GM20431 (cell line): ENCODE measurements at regions not wholly inside any gene's neighbourhood (a gene's known extent, or its start where the extent isn't known, plus 50 kb on each side); places are given as distances from the start of the nearest gene placed in this dataset.

Source experiments
- in situ Hi-C: fragments of 300-500 bp; cut with MseI, MboI; formaldehyde crosslinking; loops from one replicate; pipeline ENCODE4 v1.15.0; 2020; ENCODE audit warnings: low sequenced_read_pairs; ENCODE audit not compliant: unreplicated experiment

DNA sequence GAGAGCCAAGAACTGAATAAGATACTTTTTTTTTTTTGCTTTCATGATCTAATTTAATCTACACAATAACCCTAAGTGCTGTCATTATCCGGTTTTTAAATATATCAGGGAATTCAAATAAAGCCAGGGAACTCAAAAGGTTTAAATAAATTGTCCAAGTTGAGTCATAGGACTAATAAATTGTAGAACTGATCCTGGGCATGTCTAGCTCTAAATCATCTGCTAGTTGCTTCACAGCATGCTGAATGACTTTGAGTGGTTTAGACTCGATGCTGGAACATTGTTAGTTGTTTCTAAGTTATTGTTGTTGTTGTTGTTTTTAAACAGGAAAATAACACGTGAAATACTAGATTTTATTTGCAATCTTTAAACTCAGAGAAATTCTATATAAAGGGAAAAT, 147.2 kb upstream of the HNMT start:
- in situ Hi-C loops: no loop called here

DNA sequence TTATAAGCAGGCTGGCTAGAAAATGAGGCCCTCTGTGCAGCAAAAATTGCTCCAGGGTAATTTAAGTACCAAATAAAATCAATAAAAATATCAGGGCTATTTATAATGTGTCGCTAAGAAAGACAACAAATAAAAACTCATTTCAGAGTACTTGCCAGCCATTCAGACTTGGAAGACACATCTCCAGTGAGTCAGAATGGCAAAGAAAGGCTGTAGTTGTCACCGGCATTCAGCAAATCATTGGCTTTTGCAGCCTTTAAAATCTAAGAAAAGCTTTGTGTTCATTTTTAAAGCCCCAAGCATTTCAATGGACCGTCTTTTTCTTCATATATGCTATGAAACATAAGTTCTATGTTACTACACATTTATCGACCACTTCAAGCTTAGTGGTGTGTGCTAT, 141.1 kb upstream of the HNMT start:
- in situ Hi-C loops: no loop called here

DNA sequence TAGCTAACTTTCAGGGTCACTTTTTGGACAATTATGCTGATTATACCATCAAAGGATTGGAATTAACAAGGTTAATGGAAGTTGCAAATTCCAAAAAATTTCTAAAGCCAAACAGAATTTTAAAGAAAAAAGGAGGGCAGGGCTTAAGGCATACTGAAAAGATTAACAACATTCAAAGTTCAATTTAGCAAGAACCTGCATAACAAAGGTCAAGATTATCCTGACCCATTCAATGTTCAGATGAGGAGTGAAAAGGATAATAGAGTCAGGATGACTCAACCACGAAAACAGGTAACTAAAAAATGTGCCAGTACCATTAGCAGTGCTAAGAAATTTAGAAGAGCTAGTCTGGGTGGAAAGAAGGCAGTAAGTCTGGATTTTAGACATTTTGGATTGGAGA, 139.8 kb upstream of the HNMT start:
- in situ Hi-C loops: no loop called here

DNA sequence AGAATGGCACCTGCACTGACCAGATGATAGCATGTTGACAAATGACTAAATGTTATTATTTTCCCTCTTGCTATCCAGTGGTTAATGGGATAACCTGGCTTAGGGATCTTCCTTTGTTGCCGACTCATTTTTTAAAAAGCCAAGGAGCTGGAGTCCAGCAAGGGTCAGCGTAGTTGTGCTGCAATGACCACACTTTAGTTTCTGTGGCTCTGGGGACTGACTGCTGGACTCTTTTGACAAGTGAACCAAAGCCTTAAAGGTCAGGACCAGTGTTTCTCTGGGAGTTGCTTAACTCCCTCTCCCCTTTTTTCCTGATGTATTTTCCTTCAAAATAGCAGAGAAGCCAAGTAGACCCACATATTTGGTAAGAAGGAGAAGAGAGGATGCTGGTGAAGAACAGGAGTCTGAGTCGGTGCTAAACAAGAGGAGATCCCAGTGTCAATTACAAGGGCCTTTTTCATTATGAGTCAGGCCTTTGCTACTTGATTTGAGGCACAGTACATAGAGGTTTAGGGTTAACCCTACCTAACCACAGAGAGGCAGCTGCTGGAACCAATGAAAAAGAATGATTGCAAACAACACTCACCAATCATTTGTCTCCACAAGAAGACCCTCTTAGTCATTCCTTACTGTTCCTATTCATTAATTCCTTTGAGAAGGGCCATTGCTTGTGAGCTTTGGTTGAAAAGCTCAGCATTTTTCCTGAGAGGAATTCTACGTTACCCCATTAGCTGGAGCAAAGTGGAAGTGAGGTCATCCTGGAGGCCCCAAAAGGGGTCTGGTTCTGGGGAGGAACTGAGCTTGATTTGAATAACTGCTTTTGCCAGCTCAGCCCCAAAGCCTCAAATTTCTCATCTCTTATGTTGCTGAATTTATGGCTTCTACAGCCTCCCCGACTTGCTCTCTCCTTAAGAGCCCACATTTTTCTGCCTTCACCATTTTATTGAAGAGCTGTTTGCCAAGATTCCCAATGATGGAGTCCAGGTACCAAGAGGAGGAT, 137.6 kb upstream of the HNMT start:
- in situ Hi-C loops: loop anchor here (25.0 kb wide), 2 partner anchors 364 to 1414 kb away; no protein-coding TSS in a partner anchor

GRCh38 chr2:137828624-137829023, 135.6 kb upstream of the HNMT start:
- in situ Hi-C loops: loop anchor here (25.0 kb wide), 2 partner anchors 366 to 1416 kb away; no protein-coding TSS in a partner anchor

DNA sequence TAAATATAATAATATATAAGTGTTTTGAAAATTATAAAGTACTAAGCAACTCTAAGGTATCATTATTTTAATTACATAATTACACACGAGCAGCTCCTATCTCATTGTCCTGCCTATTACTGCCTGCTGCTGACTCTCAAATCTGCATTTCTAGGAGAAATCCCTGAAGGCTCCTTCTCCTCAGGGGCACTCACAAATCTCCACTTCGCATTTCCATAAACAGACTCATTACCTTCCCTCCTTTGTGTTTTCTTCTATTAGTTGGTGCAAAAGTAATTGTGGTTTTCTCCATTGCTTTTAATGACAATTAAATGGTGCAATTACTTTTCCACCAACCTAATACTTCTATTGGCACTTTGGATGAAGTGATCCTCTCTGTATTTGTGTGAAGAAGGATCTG, 135.0 kb upstream of the HNMT start:
- in situ Hi-C loops: loop anchor here (25.0 kb wide), 2 partner anchors 367 to 1417 kb away; no protein-coding TSS in a partner anchor

- in situ Hi-C loops: loop anchor here (25.0 kb wide), 2 partner anchors 373 to 1423 kb away; no protein-coding TSS in a partner anchor
Measured at GRCh38 chr2:137834760-137835379, 129.4 kb upstream of the HNMT start.

DNA sequence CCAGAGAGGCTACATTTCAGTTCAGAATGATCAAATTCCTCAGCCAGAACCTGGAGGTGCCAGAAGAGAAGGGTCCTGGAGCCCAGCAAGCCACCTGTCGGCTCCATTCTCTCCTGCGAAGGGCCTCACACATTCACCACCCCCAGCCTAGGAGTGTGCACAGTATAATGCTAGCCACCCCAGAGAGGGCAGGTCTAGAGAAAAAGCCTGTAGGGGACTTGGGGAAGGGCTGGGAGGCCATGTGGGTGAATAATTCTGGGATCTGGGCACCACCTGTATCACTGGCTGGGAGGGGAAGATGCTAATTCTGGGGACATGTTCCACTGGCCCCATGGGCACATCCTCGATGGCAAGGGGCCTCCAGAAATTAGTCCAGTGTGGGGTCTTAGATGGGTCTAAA, 127.6 kb upstream of the HNMT start:
- in situ Hi-C loops: loop anchor here (25.0 kb wide), 2 partner anchors 374 to 1424 kb away; no protein-coding TSS in a partner anchor

GRCh38 chr2:137837830-137838229, 126.4 kb upstream of the HNMT start:
- in situ Hi-C loops: loop anchor here (25.0 kb wide), 2 partner anchors 376 to 1426 kb away; no protein-coding TSS in a partner anchor

- in situ Hi-C loops: loop anchor here (25.0 kb wide), 2 partner anchors 376 to 1426 kb away; no protein-coding TSS in a partner anchor
Measured at GRCh38 chr2:137838255-137839092, 125.8 kb upstream of the HNMT start.

DNA sequence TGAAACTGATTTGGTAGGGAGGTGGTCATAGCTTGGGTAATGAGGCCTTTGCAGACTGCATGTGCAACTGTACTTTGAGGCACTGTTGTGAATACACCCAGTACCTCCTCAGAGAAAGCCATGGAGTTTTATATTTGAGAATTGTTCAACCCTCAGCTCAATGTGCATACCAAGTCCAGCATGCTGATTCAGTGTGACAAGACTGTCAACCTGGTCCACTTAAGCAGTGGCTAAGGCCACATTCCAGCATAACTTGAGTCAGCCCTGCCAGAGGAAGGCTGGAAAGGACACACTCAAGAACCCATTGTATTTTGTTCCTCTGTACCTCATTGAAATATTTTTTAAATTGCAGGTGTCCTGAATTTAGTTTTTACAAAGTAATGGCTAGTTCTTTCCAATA, 121.8 kb upstream of the HNMT start:
- in situ Hi-C loops: loop anchor here (25.0 kb wide), 2 partner anchors 380 to 1430 kb away; no protein-coding TSS in a partner anchor

GRCh38 chr2:137842952-137843351, 121.3 kb upstream of the HNMT start:
- in situ Hi-C loops: loop anchor here (25.0 kb wide), 2 partner anchors 381 to 1431 kb away; no protein-coding TSS in a partner anchor

DNA sequence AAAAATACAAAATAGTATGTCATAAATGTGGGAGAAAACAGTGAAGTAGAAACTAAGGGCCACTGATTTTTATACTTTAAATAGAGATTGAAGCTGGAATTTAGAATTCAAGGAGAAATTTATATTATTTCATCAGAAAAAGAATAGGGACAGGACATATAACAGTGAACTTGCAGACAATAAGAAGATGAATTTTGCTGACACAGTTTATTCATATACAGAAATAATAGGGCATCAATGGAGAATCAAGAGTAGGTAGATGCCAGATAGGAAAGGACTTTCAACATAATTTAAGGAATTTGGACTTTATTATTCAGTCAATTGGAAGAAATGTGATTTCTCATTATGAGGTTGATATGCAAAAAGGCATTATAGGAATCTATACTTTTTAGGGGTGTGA, 118.9 kb upstream of the HNMT start:
- in situ Hi-C loops: loop anchor here (25.0 kb wide), 2 partner anchors 383 to 1433 kb away; no protein-coding TSS in a partner anchor

GRCh38 chr2:137846993-137847392, 117.3 kb upstream of the HNMT start:
- in situ Hi-C loops: loop anchor here (25.0 kb wide), 2 partner anchors 385 to 1435 kb away; no protein-coding TSS in a partner anchor

DNA sequence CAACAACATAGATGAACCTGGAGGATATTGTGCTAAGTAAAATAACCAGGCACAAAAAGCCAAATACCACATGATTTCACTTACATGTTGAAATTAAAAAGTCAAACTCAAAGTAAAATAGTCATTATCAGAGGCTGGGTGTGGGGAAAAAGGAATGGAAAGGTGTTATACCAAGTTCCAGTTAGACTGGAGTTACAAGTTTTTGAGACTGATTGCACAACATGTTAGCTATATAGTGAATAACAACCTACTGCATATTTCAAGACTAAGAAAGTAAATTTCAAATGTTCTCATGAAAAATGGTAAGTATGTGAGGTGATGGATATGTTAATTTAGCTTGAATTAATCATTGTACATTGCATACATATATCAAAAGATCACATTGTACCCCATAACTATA, 116.8 kb upstream of the HNMT start:
- in situ Hi-C loops: loop anchor here (25.0 kb wide), 2 partner anchors 385 to 1435 kb away; no protein-coding TSS in a partner anchor

DNA sequence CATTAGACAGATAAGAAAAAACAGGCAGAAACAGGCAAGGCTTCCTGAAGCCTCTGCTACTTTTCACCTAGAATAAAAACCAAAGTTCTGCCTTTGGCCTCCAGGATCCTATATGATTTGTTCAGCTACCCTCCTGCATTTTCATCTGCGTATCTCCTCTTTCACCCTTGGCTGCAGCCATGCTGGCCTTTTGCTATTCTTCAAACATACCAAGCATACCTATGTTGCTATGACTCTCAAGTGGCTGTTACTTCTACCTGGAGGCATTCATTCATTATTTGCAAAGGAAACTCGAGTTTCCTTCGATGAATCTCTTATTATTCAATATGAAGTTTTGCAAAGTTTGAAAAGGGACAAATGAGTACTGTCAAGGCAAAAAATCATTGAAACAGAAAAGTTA, 106.4 kb upstream of the HNMT start:
- in situ Hi-C loops: no loop called here

GRCh38 chr2:137862651-137863050, 101.6 kb upstream of the HNMT start:
- in situ Hi-C loops: no loop called here

GRCh38 chr2:137865954-137866540, 98.2 kb upstream of the HNMT start:
- in situ Hi-C loops: no loop called here

DNA sequence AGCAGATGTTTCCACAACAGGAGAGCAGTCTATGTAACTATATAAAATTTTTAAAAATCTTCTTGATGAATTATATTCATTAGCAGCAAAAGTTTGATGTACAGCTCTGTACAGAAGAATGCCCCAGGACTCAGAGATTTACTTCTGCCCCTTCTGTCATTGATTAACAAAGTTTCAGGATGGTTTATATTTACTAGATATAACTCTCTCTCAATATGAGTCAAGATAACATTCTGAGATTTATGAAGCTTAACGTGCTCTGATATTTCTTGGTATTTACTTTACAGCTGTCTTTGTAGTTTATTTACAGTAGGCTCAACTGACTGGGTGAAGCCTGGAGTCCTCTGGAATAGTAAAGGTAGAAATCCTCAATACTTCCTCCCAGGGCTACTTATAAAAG, 93.6 kb upstream of the HNMT start:
- in situ Hi-C loops: no loop called here
